H1 (cell line): ENCODE measurements at regions not wholly inside any gene's neighbourhood (a gene's known extent, or its start where the extent isn't known, plus 50 kb on each side); places are given as distances from the start of the nearest gene placed in this dataset.

Source experiments
- CTCF ChIA-PET: fragments of 300-600 bp; sonication (Branson Sonifier 250); formaldehyde crosslinking; loops from one replicate; lab custom pipeline; 2021; ENCODE audit not compliant: partially characterized antibody; lab: Charles Lee
- POLR2A ChIA-PET: fragments of 300-600 bp; sonication (Branson Sonifier 250); formaldehyde crosslinking; loops from one replicate; lab custom pipeline; 2021; ENCODE audit warnings: inconsistent platforms; ENCODE audit not compliant: partially characterized antibody; lab: Charles Lee
- DNase-seq, 2 experiments: peaks; one replicate each; pipeline versions ENCODE4 v3.0.0 to v3.0.0-alpha.2; 2010 to 2022; ENCODE audit warnings: low spot score in 2 of 2, low read depth in 1 of 2, mixed read lengths in 1 of 2
- FAIRE-seq: peaks from 2 replicates; lab custom pipeline; 2011; peaks lifted over from hg19 to GRCh38; lab: Jason Lieb, UNC
- H2AFZ ChIP-seq: 2 replicates; pipeline ENCODE4 v1.8.1; 2012; ENCODE audit warnings: low read length, inconsistent platforms
- H2AK5ac ChIP-seq: 2 replicates; pipeline ENCODE4 v1.6.1; 2013; ENCODE audit warnings: low read depth, low read length
- H2BK120ac ChIP-seq: replicated peaks from 2 replicates; pipeline ENCODE3; 2013; ENCODE audit warnings: low read depth, low read length, inconsistent platforms
- H2BK12ac ChIP-seq: 2 replicates; pipeline ENCODE4 v1.6.1; 2013; ENCODE audit warnings: low read depth, low read length
- H2BK15ac ChIP-seq: 2 replicates; pipeline ENCODE4 v1.6.1; 2013; ENCODE audit warnings: low read length
- H2BK20ac ChIP-seq: 2 replicates; pipeline ENCODE4 v1.6.1; 2013; ENCODE audit warnings: low read length
- H2BK5ac ChIP-seq: 2 replicates; pipeline ENCODE4 v1.6.1; 2013; ENCODE audit warnings: low read depth, low read length
- H3K14ac ChIP-seq: 2 replicates; pipeline ENCODE4 v1.6.1; 2013; ENCODE audit warnings: inconsistent platforms; ENCODE audit not compliant: insufficient read length
- H3K18ac ChIP-seq: 2 replicates; pipeline ENCODE4 v1.6.1; 2013; ENCODE audit warnings: low read length; ENCODE audit errors: extremely low read depth
- H3K23ac ChIP-seq: 2 replicates; pipeline ENCODE4 v1.6.1; 2013; ENCODE audit warnings: inconsistent platforms; ENCODE audit not compliant: insufficient read length
- H3K23me2 ChIP-seq: 2 replicates; pipeline ENCODE4 v1.6.1; 2013; ENCODE audit warnings: low read depth, low read length
- H3K27ac ChIP-seq: 2 replicates; pipeline ENCODE4 v1.6.1; 2011; ENCODE audit warnings: low read depth, low read length, inconsistent platforms
- H3K27me3 ChIP-seq, 4 experiments: replicated peaks in 1 of 4; 1 replicate in 1 of 4; 2 replicates in 3 of 4; pipeline versions ENCODE4 v1.6.1 to v1.8.1; 2011 to 2013; ENCODE audit warnings: low read length in 3 of 4, mild to moderate bottlenecking in 3 of 4, inconsistent platforms in 2 of 4, mixed read lengths in 2 of 4, moderate library complexity in 1 of 4; ENCODE audit not compliant: control insufficient read depth in 3 of 4, insufficient read depth in 3 of 4; ENCODE audit errors: extremely low read depth in 1 of 4
- H3K36me3 ChIP-seq, 4 experiments: 2 replicates each; pipeline versions ENCODE4 v1.6.1 to v1.8.1; 2011 to 2013; ENCODE audit warnings: mild to moderate bottlenecking in 4 of 4, low read length in 3 of 4, moderate library complexity in 2 of 4, control low read depth in 1 of 4, inconsistent platforms in 1 of 4; ENCODE audit not compliant: insufficient read depth in 4 of 4, control insufficient read depth in 2 of 4
- H3K4ac ChIP-seq: replicated peaks from 2 replicates; pipeline ENCODE3; 2013; ENCODE audit warnings: low read length, low read depth, mixed read lengths, inconsistent platforms; ENCODE audit not compliant: insufficient read length
- H3K4me1 ChIP-seq, 4 experiments: replicated peaks in 1 of 4; 1 replicate in 1 of 4; 2 replicates in 3 of 4; pipeline versions ENCODE4 v1.6.1 to v1.8.1; 2011 to 2013; ENCODE audit warnings: low read length in 3 of 4, inconsistent platforms in 2 of 4, mixed read lengths in 1 of 4; ENCODE audit not compliant: insufficient read depth in 4 of 4, control insufficient read depth in 3 of 4
- H3K4me2 ChIP-seq, 2 experiments: 2 replicates each; pipeline versions ENCODE4 v1.6.1 to v1.8.1; 2011 to 2013; ENCODE audit warnings: low read depth in 2 of 2, low read length in 2 of 2, control low read depth in 1 of 2, inconsistent platforms in 1 of 2, mild to moderate bottlenecking in 1 of 2; ENCODE audit not compliant: insufficient read depth in 1 of 2
- H3K4me3 ChIP-seq, 4 experiments: fragments of 200-600, 300-600 bp in 1 of 4; sonication (generic), shearing (Covaris generic), sonication (Bioruptor Twin) in 1 of 4; 2 replicates each; pipeline versions ENCODE4 v1.5.1 to v1.8.1; 2011 to 2016; ENCODE audit warnings: low read length in 4 of 4, low read depth in 3 of 4, control low read depth in 2 of 4, inconsistent platforms in 2 of 4, mild to moderate bottlenecking in 2 of 4, mixed read lengths in 1 of 4, moderate library complexity in 1 of 4; ENCODE audit not compliant: insufficient read depth in 2 of 4; ENCODE audit errors: extremely low read depth in 1 of 4
- H3K56ac ChIP-seq: replicated peaks from 2 replicates; pipeline ENCODE3; 2013; ENCODE audit warnings: low read depth, mild to moderate bottlenecking, mixed read lengths, low read length, inconsistent platforms; ENCODE audit not compliant: insufficient read length
- H3K79me1 ChIP-seq: 2 replicates; pipeline ENCODE4 v1.6.1; 2013; ENCODE audit warnings: low read depth, low read length, control low read depth
- H3K79me2 ChIP-seq, 2 experiments: 2 replicates each; pipeline versions ENCODE4 v1.6.1 to v1.8.1; 2012 to 2013; ENCODE audit warnings: low read length in 2 of 2, mild to moderate bottlenecking in 2 of 2, inconsistent platforms in 1 of 2; ENCODE audit not compliant: insufficient read depth in 2 of 2, control insufficient read depth in 1 of 2
- H3K9ac ChIP-seq, 4 experiments: replicated peaks in 1 of 4; 1 replicate in 1 of 4; 2 replicates in 3 of 4; pipeline versions ENCODE4 v1.6.1 to v1.8.1; 2011 to 2013; ENCODE audit warnings: low read depth in 3 of 4, low read length in 3 of 4, control low read depth in 2 of 4, mild to moderate bottlenecking in 2 of 4, moderate library complexity in 2 of 4, inconsistent platforms in 1 of 4; ENCODE audit errors: extremely low read depth in 1 of 4
- H3K9me3 ChIP-seq, 2 experiments: 2 replicates each; pipeline versions ENCODE4 v1.6.1 to v1.8.1; 2012 to 2013; ENCODE audit warnings: mild to moderate bottlenecking in 2 of 2, moderate library complexity in 2 of 2, control low read depth in 1 of 2, inconsistent platforms in 1 of 2, low read depth in 1 of 2, low read length in 1 of 2, mixed read lengths in 1 of 2; ENCODE audit not compliant: insufficient read depth in 2 of 2
- H4K20me1 ChIP-seq, 2 experiments: replicated peaks in 1 of 2; 2 replicates each; pipeline versions ENCODE3 to v1.8.1; 2011 to 2013; ENCODE audit warnings: inconsistent platforms in 2 of 2, low read length in 2 of 2, mild to moderate bottlenecking in 1 of 2; ENCODE audit not compliant: insufficient read depth in 2 of 2, control insufficient read depth in 1 of 2
- H4K5ac ChIP-seq: 2 replicates; pipeline ENCODE4 v1.6.1; 2013; ENCODE audit warnings: low read length, low read depth, mixed read lengths, inconsistent platforms; ENCODE audit not compliant: insufficient read length
- H4K8ac ChIP-seq: 2 replicates; pipeline ENCODE4 v1.8.0; 2013; ENCODE audit warnings: mild to moderate bottlenecking, moderate library complexity, low read length, inconsistent platforms; ENCODE audit not compliant: insufficient read depth; ENCODE audit errors: extremely low read depth
- H4K91ac ChIP-seq: replicated peaks from 2 replicates; pipeline ENCODE3; 2013; ENCODE audit warnings: low read length, mixed read lengths, inconsistent platforms; ENCODE audit not compliant: insufficient read length
- BCL11A ChIP-seq, 2 experiments: IDR thresholded peaks; one replicate each; pipeline ENCODE4 v1.6.1; 2011; ENCODE audit warnings: low read depth in 2 of 2, low read length in 2 of 2, mild to moderate bottlenecking in 2 of 2
- CBX5 ChIP-seq: fragments of 300-800, 300-1000 bp; sonication (generic); IDR thresholded peaks from 2 replicates; pipeline ENCODE4 v1.7.1; 2016; ENCODE audit warnings: antibody characterized with exemption, low read length, low read depth
- MAFK ChIP-seq: IDR thresholded peaks from 2 replicates; pipeline ENCODE4 v1.6.1; 2012; ENCODE audit warnings: low read depth, mild to moderate bottlenecking, improper control_type of control experiment, low read length
- POU5F1 ChIP-seq: IDR thresholded peaks from 2 replicates; pipeline ENCODE4 v1.6.1; 2011; ENCODE audit warnings: low read depth, mild to moderate bottlenecking, low read length, moderate library complexity
- RAD21 ChIP-seq, 2 experiments: IDR thresholded peaks in 1 of 2; conservative IDR thresholded peaks in 1 of 2; 2 replicates each; pipeline ENCODE4 v1.6.1; 2011; ENCODE audit warnings: low read depth in 2 of 2, low read length in 2 of 2, improper control_type of control experiment in 1 of 2, inconsistent platforms in 1 of 2, mild to moderate bottlenecking in 1 of 2, moderate library complexity in 1 of 2
- RBBP5 ChIP-seq: IDR thresholded peaks from 2 replicates; pipeline ENCODE4 v1.7.1; 2012; ENCODE audit warnings: low read depth, mild to moderate bottlenecking, inconsistent platforms, low read length, moderate library complexity, borderline replicate concordance
- RNF2 ChIP-seq: fragments of 200-900, 300-1000 bp; sonication (generic); IDR thresholded peaks from 2 replicates; pipeline ENCODE4 v1.7.1; 2016; ENCODE audit warnings: borderline replicate concordance, low read depth, mild to moderate bottlenecking, antibody characterized with exemption, low read length; ENCODE audit not compliant: poor library complexity, severe bottlenecking; ENCODE audit errors: missing control alignments
- SP1 ChIP-seq: IDR thresholded peaks from 2 replicates; pipeline ENCODE4 v1.6.1; 2011; ENCODE audit warnings: low read depth, low read length
- SP2 ChIP-seq: IDR thresholded peaks from 2 replicates; pipeline ENCODE4 v1.6.1; 2012; ENCODE audit warnings: mild to moderate bottlenecking, low read length, inconsistent platforms
- SUZ12 ChIP-seq: fragments of 200-600 bp; sonication (generic); IDR thresholded peaks from 2 replicates; pipeline ENCODE4 v1.6.1; 2012; ENCODE audit warnings: mild to moderate bottlenecking, inconsistent platforms, low read length, moderate library complexity, mixed read lengths
- WGBS, 2 experiments: shearing (Covaris generic) in 1 of 2; methylation state at CpG; one replicate each; pipeline versions ENCODE4 v1.1.6 to v1.1.7; 2013 to 2015; ENCODE audit warnings: low lambda C conversion rate in 2 of 2, mixed read lengths in 2 of 2, inconsistent platforms in 1 of 2, low coverage in 1 of 2, missing lambda C conversion rate in 1 of 2; ENCODE audit not compliant: insufficient replicate concordance in 2 of 2, insufficient coverage in 1 of 2, insufficient read length in 1 of 2; ENCODE audit errors: extremely low coverage in 1 of 2, missing lambda C conversion rate in 1 of 2; 5-methylcytosine and 5-hydroxymethylcytosine counted together
- TF ChIP-seq, protein P1 (sequence below): IDR thresholded peaks from 2 replicates; pipeline ENCODE4 v1.6.1; 2012; ENCODE audit warnings: inconsistent platforms

DNA sequence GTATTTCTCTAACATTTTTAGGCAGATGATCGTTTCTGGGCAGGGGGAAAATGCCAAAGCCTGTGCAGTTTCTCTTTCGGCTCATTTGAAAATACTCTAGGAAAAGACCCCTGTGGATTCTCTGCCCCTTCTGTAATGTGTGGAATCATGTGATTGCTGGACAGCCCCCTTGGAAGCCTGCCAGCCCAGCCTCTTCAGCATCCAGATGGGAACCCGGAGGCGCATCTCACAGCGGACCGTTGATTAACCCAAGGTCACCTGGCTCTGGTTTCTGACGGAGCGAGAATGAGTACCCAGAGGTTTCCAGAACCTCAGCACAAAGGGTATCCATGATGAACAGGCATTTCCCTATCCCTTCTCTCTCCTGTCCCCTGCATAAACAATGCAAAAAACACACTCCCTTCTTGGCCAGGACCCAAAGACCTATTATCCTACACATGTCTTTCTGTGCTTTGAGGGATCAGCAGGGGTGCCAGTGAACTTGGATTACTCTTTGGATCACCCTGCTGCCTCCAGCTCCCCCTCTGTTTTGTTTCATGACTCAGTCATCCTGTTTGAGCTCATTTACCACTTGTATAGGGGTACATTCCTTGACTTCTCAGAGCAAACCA is 957.1 kb upstream of the RBFOX1 start:
- no peak overlapping the region for H3K9ac ChIP-seq
- POLR2A ChIA-PET = no interaction called here
- H4K8ac ChIP-seq = no peak overlapping the region
- peak overlapping the region; percentile 60; the same call in 1 of the 2 replicates for H2BK12ac ChIP-seq
- H2BK20ac ChIP-seq = 0 out of 2 replicates have a peak overlapping the region, but pooled peaks have one; percentile 6
- no peak overlapping the region for H4K91ac ChIP-seq
- CTCF ChIA-PET = interaction anchor here (0.6 kb wide), 1 partner anchor 946 kb away, joined by 4 read pairs; no protein-coding TSS in a partner anchor
- no peaks in the 10 kb centered on the region for H3K79me1 ChIP-seq
- no peak overlapping the region for H3K14ac ChIP-seq
- H3K4me3 ChIP-seq = no peak overlapping the region
- no peak overlapping the region for H3K4ac ChIP-seq
- no peak overlapping the region for H2BK120ac ChIP-seq
- H3K27ac ChIP-seq = no peak overlapping the region
- FAIRE-seq = no peak
- H3K79me2 ChIP-seq = no peaks in the 10 kb centered on the region
- peaks cover 19% of the 10 kb centered on the region; the same call in 1 of the 2 replicates for H3K23me2 ChIP-seq
- H2BK5ac ChIP-seq = peak overlapping the region; percentile 18; the same call in 1 of the 2 replicates
- 85% methylated on average over 8 of the region's 8 CpGs; no CpG with 5 or more reads in 1 of the 2 experiments for WGBS, 2 experiments
- no peak overlapping the region for H2AK5ac ChIP-seq
- H3K56ac ChIP-seq = no peak overlapping the region
- peaks cover 4 to 18% (median 9%) of the 10 kb centered on the region in 4 experiments; a peak in 6 of 7 replicates for H3K4me1 ChIP-seq
- H4K20me1 ChIP-seq = no peaks in the 10 kb centered on the region
- H3K23ac ChIP-seq = no peak overlapping the region
- H3K9me3 ChIP-seq = no peaks in the 10 kb centered on the region
- no peak overlapping the region for H2AFZ ChIP-seq
- H3K4me2 ChIP-seq = no peak overlapping the region
- no peak for DNase-seq
- no peaks in the 10 kb centered on the region for H3K36me3 ChIP-seq
- H4K5ac ChIP-seq = no peak overlapping the region
- H3K27me3 ChIP-seq = no peaks in the 10 kb centered on the region
- no peak overlapping the region; the same call in 1 of the 2 replicates for H3K18ac ChIP-seq
- 0 out of 2 replicates have a peak overlapping the region, but pooled peaks have one; percentile 8 for H2BK15ac ChIP-seq
- TF ChIP-seq POU5F1 = no peak
- TF ChIP-seq MAFK = no peak
- TF ChIP-seq BCL11A (IDR thresholded peaks at IDR 0.05; ENCODE audit: low read depth in 2 of 2, low read length in 2 of 2) = no peak
- TF ChIP-seq SP2 = no peak
- TF ChIP-seq RAD21 (IDR thresholded peaks at IDR 0.05 in 1 of 2, conservative IDR thresholded peaks at IDR 0.05 in 1 of 2; ENCODE audit: low read depth in 2 of 2, low read length in 2 of 2) = no peak
- no peak for TF ChIP-seq SUZ12
- no peak for TF ChIP-seq RNF2
- no peak for TF ChIP-seq CBX5
- no peak for TF ChIP-seq RBBP5
- no peak for TF ChIP-seq SP1
- TF ChIP-seq, protein P1, sequence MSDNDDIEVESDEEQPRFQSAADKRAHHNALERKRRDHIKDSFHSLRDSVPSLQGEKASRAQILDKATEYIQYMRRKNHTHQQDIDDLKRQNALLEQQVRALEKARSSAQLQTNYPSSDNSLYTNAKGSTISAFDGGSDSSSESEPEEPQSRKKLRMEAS = no peak
